ENCODE measurements at regions not wholly inside any gene's neighbourhood (a gene's known extent, or its start where the extent isn't known, plus 50 kb on each side); places are given as distances from the start of the nearest gene placed in this dataset.
A peak's percentile ranks its signal among the peaks of the same experiment; 100 is the strongest.

DNA sequence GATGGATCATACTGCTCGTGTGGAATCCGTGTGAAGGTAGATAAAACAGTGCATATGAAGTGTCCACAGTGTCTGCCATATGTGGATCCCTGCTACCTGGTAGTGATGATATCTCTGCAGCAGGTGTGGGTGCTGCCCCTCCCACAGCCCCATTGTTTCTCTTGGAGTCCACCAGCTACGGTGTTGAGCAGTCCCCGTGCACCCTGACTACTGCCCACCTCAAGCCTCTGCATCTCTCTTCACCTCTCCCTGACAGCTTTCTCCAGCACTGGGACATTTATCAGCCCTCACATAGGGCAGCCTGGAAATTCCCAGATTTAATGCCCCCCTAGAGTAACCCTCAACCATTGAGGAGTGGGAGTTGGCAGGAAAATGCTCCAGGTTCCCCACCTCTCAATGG lies 244.7 kb downstream of the IRF8 start:
- intact Hi-C loops (cut with DNase I), result no loop called here
- Histone ChIP-seq H3K27me3 (replicated peaks; ENCODE audit: insufficient read depth) (no peaks in the 10 kb centered on the region), H3K9me3 (no peaks in the 10 kb centered on the region), H3K4me1 (replicated peaks) (no peaks in the 10 kb centered on the region), H3K4me3 (no peak overlapping the region), H3K36me3 (no peaks in the 10 kb centered on the region), H3K27ac (no peak overlapping the region)
- 86% methylated on average over 4 of the region's 4 CpGs for WGBS
- DNase-seq (ENCODE audit: low spot score), result no peak
- TF ChIP-seq POLR2A (IDR thresholded peaks at IDR 0.05) (no peak), POLR2AphosphoS5 (IDR thresholded peaks at IDR 0.05) (no peak), CTCF (IDR thresholded peaks at IDR 0.05) (no peak)

- 46% methylated on average over 1 of the region's 1 CpG for WGBS
- no peaks in the 10 kb centered on the region for H3K4me1 ChIP-seq (replicated peaks)
- no peak overlapping the region for H3K4me3 ChIP-seq
- no peaks in the 10 kb centered on the region for H3K36me3 ChIP-seq
- no peak for DNase-seq (ENCODE audit: low spot score)
- H3K27ac ChIP-seq, result no peak overlapping the region
- intact Hi-C loops (cut with DNase I), result loop anchor here (2.0 kb wide), 1 partner anchor 63 kb away; no protein-coding TSS in a partner anchor
- H3K27me3 ChIP-seq (replicated peaks; ENCODE audit: insufficient read depth), result no peaks in the 10 kb centered on the region
- no peaks in the 10 kb centered on the region for H3K9me3 ChIP-seq
- TF ChIP-seq CTCF (IDR thresholded peaks at IDR 0.05) (no peak), POLR2A (IDR thresholded peaks at IDR 0.05) (no peak)
Measured at GRCh38 chr16:86145669-86146068, 246.7 kb downstream of the IRF8 start.

- Histone ChIP-seq H3K27me3 (replicated peaks; ENCODE audit: insufficient read depth) (peaks cover 2% of the 10 kb centered on the region), H3K4me3 (no peak overlapping the region), H3K36me3 (no peaks in the 10 kb centered on the region), H3K4me1 (replicated peaks) (no peaks in the 10 kb centered on the region), H3K9me3 (no peaks in the 10 kb centered on the region), H3K27ac (peak overlapping the region; percentile 28 to 64)
- 73% methylated on average over 18 of the region's 18 CpGs for WGBS
- intact Hi-C loops (cut with DNase I), result loop anchor here (5.0 kb wide), 3 partner anchors 38 to 367 kb away; no protein-coding TSS in a partner anchor
- TF ChIP-seq CTCF (IDR thresholded peaks at IDR 0.05), result no peak
- TF ChIP-seq POLR2A (IDR thresholded peaks at IDR 0.05), result no peak
- TF ChIP-seq POLR2AphosphoS5 (IDR thresholded peaks at IDR 0.05), result no peak
- no peak for DNase-seq (ENCODE audit: low spot score)
Measured at GRCh38 chr16:86150641-86151238, 251.8 kb downstream of the IRF8 start.

GRCh38 chr16:86151239-86151851 lies 252.4 kb downstream of the IRF8 start:
- peak overlapping the region; percentile 28 to 64 for H3K27ac ChIP-seq
- TF ChIP-seq POLR2A (IDR thresholded peaks at IDR 0.05) (no peak), POLR2AphosphoS5 (IDR thresholded peaks at IDR 0.05) (no peak), CTCF (IDR thresholded peaks at IDR 0.05) (no peak)
- intact Hi-C loops (cut with DNase I), result loop anchor here (5.0 kb wide), 3 partner anchors 39 to 366 kb away; no protein-coding TSS in a partner anchor
- no peak for DNase-seq (ENCODE audit: low spot score)
- no peaks in the 10 kb centered on the region for H3K9me3 ChIP-seq
- H3K36me3 ChIP-seq, result no peaks in the 10 kb centered on the region
- no peaks in the 10 kb centered on the region for H3K4me1 ChIP-seq (replicated peaks)
- H3K4me3 ChIP-seq, result no peak overlapping the region
- 62% methylated on average over 22 of the region's 22 CpGs for WGBS
- H3K27me3 ChIP-seq (replicated peaks; ENCODE audit: insufficient read depth), result peaks cover 2% of the 10 kb centered on the region

DNA sequence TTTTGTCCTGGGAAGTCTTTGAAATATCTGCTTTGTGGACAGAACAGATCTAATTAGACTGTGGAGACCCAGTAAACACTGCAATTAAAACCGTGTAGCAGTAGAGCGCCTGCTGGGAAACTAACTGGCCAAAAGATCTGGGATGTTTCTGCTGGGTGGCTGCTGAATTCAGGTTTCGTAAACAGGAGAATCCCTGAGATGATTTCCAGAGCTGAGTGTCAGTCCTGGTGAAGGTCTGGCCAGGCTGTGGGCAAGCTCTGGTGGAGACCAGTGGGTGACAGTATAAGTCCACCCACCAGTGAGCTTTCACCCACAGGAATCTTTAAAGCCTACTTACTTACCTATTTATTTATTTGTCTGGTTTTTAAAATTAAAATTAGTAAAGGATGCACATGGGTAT lies 257.2 kb downstream of the IRF8 start:
- Histone ChIP-seq H3K9me3 (no peaks in the 10 kb centered on the region), H3K4me1 (replicated peaks) (no peaks in the 10 kb centered on the region), H3K4me3 (no peak overlapping the region), H3K27ac (no peak overlapping the region), H3K27me3 (replicated peaks; ENCODE audit: insufficient read depth) (peaks cover 4% of the 10 kb centered on the region), H3K36me3 (no peaks in the 10 kb centered on the region)
- DNase-seq (ENCODE audit: low spot score), result no peak
- 51% methylated on average over 3 of the region's 3 CpGs for WGBS
- TF ChIP-seq POLR2AphosphoS5 (IDR thresholded peaks at IDR 0.05) (no peak), CTCF (IDR thresholded peaks at IDR 0.05) (no peak), POLR2A (IDR thresholded peaks at IDR 0.05) (no peak)
- intact Hi-C loops (cut with DNase I), result no loop called here
